ENCODE measurements at regions not wholly inside any gene's neighbourhood (a gene's known extent, or its start where the extent isn't known, plus 50 kb on each side); places are given as distances from the start of the nearest gene placed in this dataset.
"Not testable (repeated sequence)": the region's sequence is repeated elsewhere in the genome, so short reads cannot be mapped to it uniquely, and the experiment has no call there.

GRCh38 chr4:141331534-141332358, 111.1 kb downstream of the ZNF330 start:
- DNase-seq (ENCODE audit: insufficient read length, low spot score) (no peak), FAIRE-seq (no peak)
- TF ChIP-seq CTCF (IDR thresholded peaks at IDR 0.05; ENCODE audit: insufficient read depth, missing control alignments): no peak

GRCh38 chr4:141332359-141333181, 111.9 kb downstream of the ZNF330 start:
- not testable (repeated sequence) for DNase-seq (ENCODE audit: insufficient read length, low spot score)

GRCh38 chr4:141333456-141334230, 112.9 kb downstream of the ZNF330 start:
- not testable (repeated sequence) for FAIRE-seq; DNase-seq (ENCODE audit: insufficient read length, low spot score)

More at GRCh38 chr4:141332359-141333181, 111.9 kb downstream of the ZNF330 start:
- not testable (repeated sequence) for FAIRE-seq

GRCh38 chr4:141335166-141335565, 114.5 kb downstream of the ZNF330 start:
- FAIRE-seq (no peak), DNase-seq (ENCODE audit: insufficient read length, low spot score) (no peak)
- no peak for TF ChIP-seq CTCF (IDR thresholded peaks at IDR 0.05; ENCODE audit: insufficient read depth, missing control alignments)

GRCh38 chr4:141338238-141338637, 117.5 kb downstream of the ZNF330 start:
- FAIRE-seq (no peak), DNase-seq (ENCODE audit: insufficient read length, low spot score) (no peak)
- TF ChIP-seq CTCF (IDR thresholded peaks at IDR 0.05; ENCODE audit: insufficient read depth, missing control alignments): no peak

- FAIRE-seq (no peak), DNase-seq (ENCODE audit: insufficient read length, low spot score) (no peak)
- TF ChIP-seq CTCF (IDR thresholded peaks at IDR 0.05; ENCODE audit: insufficient read depth, missing control alignments): no peak
These were observed 118.7 kb downstream of the ZNF330 start for GRCh38 chr4:141339391-141339790.

DNA sequence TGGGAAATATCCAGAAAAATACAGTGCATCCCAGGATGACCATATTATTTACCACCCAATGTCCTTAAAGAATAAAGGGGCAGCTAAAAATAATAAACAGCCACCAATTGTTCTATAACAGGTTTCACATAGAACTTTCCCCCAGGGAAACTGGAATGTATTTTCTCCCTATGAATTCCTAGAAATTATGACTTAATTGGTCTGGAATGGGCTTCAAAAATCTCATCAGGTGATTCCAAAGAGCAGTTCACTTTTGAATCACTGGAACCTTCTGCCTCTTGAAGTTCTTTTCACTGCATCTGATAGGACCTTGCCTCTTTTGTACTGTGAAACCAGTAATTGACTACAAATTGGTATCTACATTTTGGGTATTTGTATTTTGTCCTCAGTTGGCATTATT, 119.3 kb downstream of the ZNF330 start:
- FAIRE-seq (no peak), DNase-seq (ENCODE audit: insufficient read length, low spot score) (no peak)
- no peak for TF ChIP-seq CTCF (IDR thresholded peaks at IDR 0.05; ENCODE audit: insufficient read depth, missing control alignments)
